GM23338 (cell line): ENCODE measurements at regions not wholly inside any gene's neighbourhood (a gene's known extent, or its start where the extent isn't known, plus 50 kb on each side); places are given as distances from the start of the nearest gene placed in this dataset.

Source experiments
- CTCF ChIP-seq, 2 experiments: fragments of 200-600 bp in 1 of 2; sonication (generic) in 1 of 2; conservative IDR thresholded peaks; 2 replicates each; pipeline versions ENCODE4 v1.5.1 to v1.6.1; 2016 to 2017; ENCODE audit warnings: antibody characterized with exemption in 2 of 2, low read depth in 2 of 2, mild to moderate bottlenecking in 2 of 2, moderate library complexity in 1 of 2
- EZH2 ChIP-seq: fragments of 200-600 bp; sonication (generic); IDR thresholded peaks from one replicate; pipeline ENCODE4 v1.8.0; 2017; ENCODE audit warnings: antibody characterized with exemption, mild to moderate bottlenecking, low read depth; ENCODE audit not compliant: unreplicated experiment

DNA sequence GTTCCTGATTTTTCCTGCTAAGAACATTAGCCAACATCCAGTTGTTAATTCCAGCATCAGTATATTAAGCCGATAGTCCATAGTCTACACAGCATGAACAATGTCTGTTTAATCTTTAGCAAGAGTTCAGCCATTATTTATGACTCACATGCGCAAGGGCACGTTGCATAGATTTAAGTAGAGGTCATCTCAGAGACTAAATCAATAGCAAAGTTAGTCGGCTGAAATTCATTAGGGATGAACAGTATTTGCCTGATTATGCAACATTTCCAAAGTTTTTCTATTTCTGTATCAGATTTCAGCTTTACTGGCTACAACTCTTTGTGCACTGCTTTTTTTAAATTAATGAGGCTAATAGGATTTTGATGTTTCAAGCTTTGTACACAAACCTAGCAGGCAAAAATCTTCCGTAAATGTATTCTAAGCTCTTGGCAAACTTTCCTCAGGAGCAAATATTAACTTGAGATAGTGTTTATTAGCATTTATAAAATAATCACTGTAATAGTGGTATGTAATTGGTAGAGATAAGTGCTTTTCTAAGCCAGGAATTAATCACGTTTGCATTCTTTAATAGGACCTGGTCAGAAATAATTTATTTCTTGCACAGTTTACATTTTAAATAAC is 578.7 kb upstream of the ID2 start:
- TF ChIP-seq CTCF (conservative IDR thresholded peaks at IDR 0.05; ENCODE audit: low read depth in 2 of 2) = no peak
- no peak for TF ChIP-seq EZH2
